GM12872 (cell line): ENCODE measurements at regions not wholly inside any gene's neighbourhood (a gene's known extent, or its start where the extent isn't known, plus 50 kb on each side); places are given as distances from the start of the nearest gene placed in this dataset.

Source experiments
- TF ChIP-seq, protein P1 (sequence below): IDR thresholded peaks from 3 replicates; pipeline ENCODE4 v1.5.1; 2011; ENCODE audit warnings: low read depth, mild to moderate bottlenecking, low read length, moderate library complexity; ENCODE audit not compliant: insufficient read depth

DNA sequence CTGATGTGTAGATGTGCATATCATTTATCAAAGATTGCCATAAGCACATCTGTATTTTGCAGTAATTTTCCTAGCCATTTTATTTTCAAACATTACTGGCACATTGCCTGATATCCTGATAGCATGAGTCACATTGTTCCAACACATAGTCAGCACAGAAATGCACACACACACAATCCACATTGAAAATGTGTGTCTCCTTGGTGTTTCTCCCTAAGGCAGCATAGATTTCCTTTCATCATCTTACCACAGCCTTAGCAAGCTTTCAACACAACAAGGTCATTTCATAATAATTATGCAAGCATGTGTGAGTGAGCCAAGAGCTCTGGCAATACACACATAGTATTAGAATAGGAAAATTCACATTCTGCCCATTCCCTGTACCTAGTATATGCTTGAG lies 245.4 kb upstream of the MEIS1 start:
- TF ChIP-seq, protein P1, sequence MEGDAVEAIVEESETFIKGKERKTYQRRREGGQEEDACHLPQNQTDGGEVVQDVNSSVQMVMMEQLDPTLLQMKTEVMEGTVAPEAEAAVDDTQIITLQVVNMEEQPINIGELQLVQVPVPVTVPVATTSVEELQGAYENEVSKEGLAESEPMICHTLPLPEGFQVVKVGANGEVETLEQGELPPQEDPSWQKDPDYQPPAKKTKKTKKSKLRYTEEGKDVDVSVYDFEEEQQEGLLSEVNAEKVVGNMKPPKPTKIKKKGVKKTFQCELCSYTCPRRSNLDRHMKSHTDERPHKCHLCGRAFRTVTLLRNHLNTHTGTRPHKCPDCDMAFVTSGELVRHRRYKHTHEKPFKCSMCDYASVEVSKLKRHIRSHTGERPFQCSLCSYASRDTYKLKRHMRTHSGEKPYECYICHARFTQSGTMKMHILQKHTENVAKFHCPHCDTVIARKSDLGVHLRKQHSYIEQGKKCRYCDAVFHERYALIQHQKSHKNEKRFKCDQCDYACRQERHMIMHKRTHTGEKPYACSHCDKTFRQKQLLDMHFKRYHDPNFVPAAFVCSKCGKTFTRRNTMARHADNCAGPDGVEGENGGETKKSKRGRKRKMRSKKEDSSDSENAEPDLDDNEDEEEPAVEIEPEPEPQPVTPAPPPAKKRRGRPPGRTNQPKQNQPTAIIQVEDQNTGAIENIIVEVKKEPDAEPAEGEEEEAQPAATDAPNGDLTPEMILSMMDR, result no peak

DNA sequence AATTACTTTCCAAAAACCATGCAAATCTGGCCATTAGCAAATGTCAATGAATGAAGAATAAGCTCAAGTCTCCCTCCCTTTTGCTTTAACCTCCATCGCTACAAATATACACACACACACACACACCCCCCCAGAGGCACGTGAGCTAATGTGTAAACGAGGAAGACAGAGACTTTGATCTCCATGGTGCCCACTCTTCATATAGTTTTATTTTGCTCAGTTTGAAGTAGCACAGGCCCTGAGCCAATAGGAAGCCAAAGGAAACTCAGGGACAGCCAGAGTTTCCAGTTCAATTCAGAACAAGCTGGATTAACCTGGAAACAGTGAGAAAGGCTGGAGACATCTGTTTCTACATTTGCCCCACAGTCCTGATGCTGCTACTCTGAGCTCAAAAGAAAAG lies 248.4 kb upstream of the MEIS1 start:
- TF ChIP-seq, protein P1, result no peak

DNA sequence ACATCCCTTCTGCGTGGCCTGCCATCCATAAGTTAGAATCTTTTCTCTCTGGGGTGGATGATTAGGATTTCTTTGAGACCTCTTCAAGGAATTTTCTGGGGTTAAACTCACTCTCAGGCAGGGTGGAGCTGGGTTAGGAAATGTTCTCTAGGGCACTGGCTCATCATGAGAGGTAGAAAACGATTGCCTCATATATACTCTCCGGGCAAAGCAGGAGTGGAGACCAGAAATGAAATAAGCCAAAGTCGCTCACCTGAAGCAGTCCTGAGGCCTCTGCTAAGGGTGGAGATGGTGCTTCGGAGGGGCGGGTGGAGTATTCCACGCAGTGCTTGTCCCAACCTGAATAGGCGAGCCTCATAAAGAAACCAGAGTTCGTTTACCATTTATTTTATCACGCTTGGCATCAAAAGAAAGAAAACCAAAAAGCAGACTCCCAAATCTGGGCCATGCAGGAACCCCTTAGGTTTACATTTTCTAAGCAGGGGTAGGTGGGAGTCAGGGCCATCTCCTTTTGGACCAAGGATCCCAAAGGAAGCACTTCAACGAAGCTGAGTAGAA lies 249.3 kb upstream of the MEIS1 start:
- TF ChIP-seq, protein P1, result no peak

DNA sequence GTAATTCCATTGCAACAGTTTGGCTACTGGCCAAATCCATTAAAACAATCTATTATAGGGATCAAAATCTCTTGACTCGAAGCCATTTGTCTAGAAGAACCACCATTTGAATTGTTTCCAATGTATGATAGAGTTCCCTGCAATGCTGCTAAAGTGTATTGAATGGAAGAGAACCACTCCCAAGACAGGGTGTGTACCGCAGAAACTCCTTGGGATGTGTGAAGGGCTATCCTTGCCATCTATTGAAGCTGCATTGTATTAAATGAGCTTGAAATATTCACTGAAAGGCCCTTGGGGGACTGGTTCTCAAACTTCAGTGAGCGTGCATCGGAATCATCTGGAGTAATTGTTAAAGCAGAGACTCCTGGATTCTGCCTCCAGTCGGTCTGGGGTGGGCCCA lies 260.4 kb upstream of the MEIS1 start:
- TF ChIP-seq, protein P1, result no peak

DNA sequence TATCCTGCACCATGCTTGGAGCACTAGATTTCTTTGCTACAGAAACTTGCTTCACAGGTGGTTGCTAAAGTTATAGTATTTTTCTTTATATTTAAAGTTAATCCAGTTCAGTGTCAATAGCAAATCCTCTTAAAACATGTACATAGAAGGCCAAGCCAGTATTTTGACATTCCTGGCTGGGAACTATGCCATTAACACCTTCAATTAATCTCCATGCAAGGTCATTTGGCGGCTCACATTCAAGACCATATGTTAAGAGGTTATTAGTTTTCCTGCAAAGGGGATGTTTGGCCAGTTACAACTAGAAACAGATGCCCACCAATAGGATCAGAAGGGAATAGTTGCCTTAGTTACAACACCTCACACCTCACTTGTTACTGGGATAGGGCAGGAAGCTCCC lies 261.3 kb upstream of the MEIS1 start:
- TF ChIP-seq, protein P1, result no peak

DNA sequence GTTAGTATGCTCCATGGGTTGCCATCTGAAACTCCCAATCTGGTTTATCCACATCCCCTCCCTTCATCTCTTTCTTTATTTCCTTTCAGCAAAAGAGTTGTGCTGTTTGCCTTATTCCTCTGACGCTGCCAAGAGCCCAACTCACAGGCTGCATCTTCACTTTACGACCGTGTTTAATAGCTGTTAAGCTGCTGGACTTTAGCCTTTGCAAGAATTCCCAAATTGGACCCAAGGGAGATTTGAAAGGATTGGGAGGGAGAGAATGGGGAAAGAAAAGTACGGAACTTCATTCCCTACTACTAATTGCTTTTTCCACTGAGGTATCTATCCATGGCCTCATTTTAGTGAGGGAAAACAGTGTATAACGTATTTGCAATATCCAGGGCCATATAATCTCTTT lies 263.4 kb upstream of the MEIS1 start:
- TF ChIP-seq, protein P1, result no peak

DNA sequence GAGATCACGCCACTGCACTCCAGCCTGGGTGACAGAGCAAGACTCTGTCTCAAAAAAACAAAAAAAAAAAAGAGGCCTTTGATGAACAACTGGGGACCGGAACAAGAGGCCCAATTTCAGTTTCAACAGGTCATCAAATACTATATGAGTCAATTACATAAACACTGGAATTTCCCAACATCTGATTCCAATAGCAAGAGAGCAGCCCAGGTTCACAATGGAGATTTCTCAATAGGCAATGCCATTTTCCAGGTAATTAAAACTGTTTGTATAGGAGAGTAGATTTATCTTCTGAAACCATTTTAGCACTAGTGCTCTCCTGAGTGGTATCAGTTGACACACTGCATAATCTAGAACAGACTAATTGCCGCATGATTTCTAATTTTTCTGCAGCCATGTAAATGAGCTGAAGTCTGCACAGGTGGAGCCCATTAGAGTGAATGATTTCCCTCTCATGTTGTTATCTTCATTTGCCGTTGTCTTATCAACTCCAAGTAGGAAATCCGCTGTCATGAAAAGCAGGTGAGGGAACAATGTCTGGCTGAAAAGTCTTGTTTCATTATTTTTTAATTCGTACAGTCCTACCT lies 264.1 kb upstream of the MEIS1 start:
- TF ChIP-seq, protein P1, result no peak
